MM.1S (cell line): ENCODE measurements at regions not wholly inside any gene's neighbourhood (a gene's known extent, or its start where the extent isn't known, plus 50 kb on each side); places are given as distances from the start of the nearest gene placed in this dataset.

Experiments
- DNase-seq: peaks from one replicate; pipeline ENCODE4 v3.0.0-alpha.2; 2015
- H2AFZ ChIP-seq: fragments of 300-600 bp; sonication (generic); 2 replicates; pipeline ENCODE4 v1.6.0; 2016; ENCODE audit warnings: antibody characterized with exemption, low read length
- H3F3A ChIP-seq: fragments of 300-600 bp; sonication (generic); 2 replicates; pipeline ENCODE4 v1.6.1; 2016; ENCODE audit warnings: mild to moderate bottlenecking, antibody characterized with exemption, low read length, moderate library complexity, mixed read lengths; ENCODE audit not compliant: insufficient read depth
- H3K27ac ChIP-seq: fragments of 300-600 bp; sonication (generic); 2 replicates; pipeline ENCODE4 v1.5.1; 2016; ENCODE audit warnings: mild to moderate bottlenecking, low read length
- H3K27me3 ChIP-seq: fragments of 300-600 bp; sonication (generic); replicated peaks from 2 replicates; pipeline ENCODE4 v1.6.0; 2016; ENCODE audit warnings: low read length; ENCODE audit not compliant: insufficient read depth
- H3K36me3 ChIP-seq: fragments of 300-600 bp; sonication (generic); replicated peaks from 2 replicates; pipeline ENCODE4 v1.6.1; 2016; ENCODE audit warnings: mild to moderate bottlenecking, low read length, mixed read lengths; ENCODE audit not compliant: insufficient read depth
- H3K4me1 ChIP-seq: fragments of 300-600 bp; sonication (generic); 2 replicates; pipeline ENCODE4 v1.6.1; 2016; ENCODE audit warnings: low read length, mixed read lengths
- H3K4me2 ChIP-seq: fragments of 300-600 bp; sonication (generic); 2 replicates; pipeline ENCODE4 v1.6.0; 2016; ENCODE audit warnings: low read depth, low read length
- H3K4me3 ChIP-seq: fragments of 300-600 bp; sonication (generic); 2 replicates; pipeline ENCODE4 v1.5.1; 2016; ENCODE audit warnings: low read length, mixed read lengths
- H3K79me2 ChIP-seq: fragments of 300-600 bp; sonication (generic); 2 replicates; pipeline ENCODE4 v1.6.1; 2016; ENCODE audit warnings: mixed run types, low read length, mixed read lengths
- H3K9ac ChIP-seq: fragments of 300-600 bp; sonication (generic); 2 replicates; pipeline ENCODE4 v1.6.1; 2016; ENCODE audit warnings: low read length, mixed read lengths
- H3K9me2 ChIP-seq: fragments of 300-600 bp; sonication (generic); replicated peaks from 2 replicates; pipeline ENCODE4 v1.6.1; 2016; ENCODE audit warnings: mild to moderate bottlenecking, low read length, mixed read lengths; ENCODE audit not compliant: insufficient read depth
- H3K9me3 ChIP-seq: fragments of 300-600 bp; sonication (generic); replicated peaks from 2 replicates; pipeline ENCODE4 v1.6.1; 2016; ENCODE audit warnings: mild to moderate bottlenecking, low read length, mixed read lengths; ENCODE audit not compliant: insufficient read depth
- H4K20me1 ChIP-seq: fragments of 300-600 bp; sonication (generic); 2 replicates; pipeline ENCODE4 v1.6.1; 2016; ENCODE audit warnings: mild to moderate bottlenecking, low read length, moderate library complexity, mixed read lengths; ENCODE audit not compliant: insufficient read depth
- CTCF ChIP-seq: fragments of 300-600 bp; sonication (generic); IDR thresholded peaks from 2 replicates; pipeline ENCODE4 v1.5.1; 2016; ENCODE audit warnings: antibody characterized with exemption, low read length, mixed read lengths
- EZH2 ChIP-seq: fragments of 300-600 bp; sonication (generic); optimal IDR thresholded peaks from 2 replicates; pipeline ENCODE3; 2017; ENCODE audit warnings: low read depth, mild to moderate bottlenecking, antibody characterized with exemption, low read length, mixed read lengths
- EZH2phosphoT487 ChIP-seq: fragments of 300-600 bp; sonication (generic); IDR thresholded peaks from 2 replicates; pipeline ENCODE4 v1.6.1; 2018; ENCODE audit warnings: antibody characterized with exemption, low read length

GRCh38 chr4:175246941-175247340, 328.8 kb downstream of the ADAM29 start:
- TF ChIP-seq EZH2phosphoT487 (no peak), CTCF (no peak), EZH2 (no peak)
- DNase-seq, result no peak

GRCh38 chr4:175252642-175253041, 334.5 kb downstream of the ADAM29 start:
- DNase-seq, result no peak
- Histone ChIP-seq H3K79me2 (no peaks in the 10 kb centered on the region), H3K4me1 (no peaks in the 10 kb centered on the region), H4K20me1 (no peaks in the 10 kb centered on the region), H3K36me3 (no peaks in the 10 kb centered on the region), H3K27me3 (no peaks in the 10 kb centered on the region), H2AFZ (no peak overlapping the region), H3K9ac (no peak overlapping the region), H3K4me3 (no peak overlapping the region), H3K9me3 (no peaks in the 10 kb centered on the region), H3K4me2 (no peak overlapping the region), H3K9me2 (no peaks in the 10 kb centered on the region), H3F3A (no peaks in the 10 kb centered on the region), H3K27ac (no peak overlapping the region)
- no peak for TF ChIP-seq EZH2
- TF ChIP-seq EZH2phosphoT487, result no peak
- no peak for TF ChIP-seq CTCF

More at GRCh38 chr4:175246941-175247340, 328.8 kb downstream of the ADAM29 start:
- Histone ChIP-seq H3K9me3 (no peaks in the 10 kb centered on the region), H3K9me2 (no peaks in the 10 kb centered on the region), H3K9ac (no peak overlapping the region), H3K4me3 (no peak overlapping the region), H3K27me3 (no peaks in the 10 kb centered on the region), H3K27ac (no peak overlapping the region), H4K20me1 (no peaks in the 10 kb centered on the region), H3K4me2 (no peak overlapping the region), H3K79me2 (no peaks in the 10 kb centered on the region), H3F3A (no peaks in the 10 kb centered on the region), H3K4me1 (no peaks in the 10 kb centered on the region), H2AFZ (no peak overlapping the region), H3K36me3 (no peaks in the 10 kb centered on the region)

GRCh38 chr4:175253184-175253902, 335.2 kb downstream of the ADAM29 start:
- no peaks in the 10 kb centered on the region for H3K9me3 ChIP-seq
- H2AFZ ChIP-seq, result no peak overlapping the region
- no peak overlapping the region for H3K4me2 ChIP-seq
- H3K9ac ChIP-seq, result no peak overlapping the region
- H3K36me3 ChIP-seq, result no peaks in the 10 kb centered on the region
- TF ChIP-seq CTCF, result peak; percentile 58
- TF ChIP-seq EZH2, result no peak
- no peaks in the 10 kb centered on the region for H3F3A ChIP-seq
- H3K9me2 ChIP-seq, result no peaks in the 10 kb centered on the region
- H3K4me1 ChIP-seq, result no peaks in the 10 kb centered on the region
- H3K4me3 ChIP-seq, result no peak overlapping the region
- DNase-seq, result peak; percentile 15
- H3K27me3 ChIP-seq, result no peaks in the 10 kb centered on the region
- no peak overlapping the region for H3K27ac ChIP-seq
- no peaks in the 10 kb centered on the region for H3K79me2 ChIP-seq
- H4K20me1 ChIP-seq, result no peaks in the 10 kb centered on the region
